Aorta (tissue), 5 donors: ENCODE measurements at regions not wholly inside any gene's neighbourhood (a gene's known extent, or its start where the extent isn't known, plus 50 kb on each side); places are given as distances from the start of the nearest gene placed in this dataset.

Experiments used
- ATAC-seq: fragments of 200-7000 bp; cut with Tn5 transposase; one replicate; pipeline ENCODE4 v1.9.1; 2022; ENCODE audit warnings: moderate library complexity; ENCODE audit not compliant: low FRiP score
- DNase-seq, 2 donors: peaks; one replicate each; pipeline ENCODE4 v3.0.0-alpha.2; 2020
- H3K27ac ChIP-seq, 2 donors: one replicate each; pipeline ENCODE4 v1.5.1; 2013; ENCODE audit warnings: low read length in 2 of 2, mild to moderate bottlenecking in 2 of 2, moderate library complexity in 2 of 2, control low read depth in 1 of 2, inconsistent platforms in 1 of 2, low read depth in 1 of 2
- H3K27me3 ChIP-seq, 2 donors: one replicate each; pipeline ENCODE4 v1.6.1; 2013; ENCODE audit warnings: control low read depth in 1 of 2, low read length in 1 of 2, mild to moderate bottlenecking in 1 of 2, moderate library complexity in 1 of 2; ENCODE audit not compliant: insufficient read depth in 2 of 2, control insufficient read depth in 1 of 2
- H3K36me3 ChIP-seq, 2 donors: one replicate each; pipeline ENCODE4 v1.6.1; 2013; ENCODE audit warnings: control low read depth in 1 of 2, low read length in 1 of 2, mild to moderate bottlenecking in 1 of 2; ENCODE audit not compliant: insufficient read depth in 2 of 2, control insufficient read depth in 1 of 2
- H3K4me1 ChIP-seq, 2 donors: one replicate each; pipeline ENCODE4 v1.6.1; 2013; ENCODE audit warnings: low read length in 2 of 2, control low read depth in 1 of 2, mild to moderate bottlenecking in 1 of 2, moderate library complexity in 1 of 2; ENCODE audit not compliant: insufficient read depth in 2 of 2, control insufficient read depth in 1 of 2
- H3K4me3 ChIP-seq, 2 donors: one replicate each; pipeline ENCODE4 v1.5.1; 2013; ENCODE audit warnings: low read length in 2 of 2, control low read depth in 1 of 2, mild to moderate bottlenecking in 1 of 2
- H3K9me3 ChIP-seq: one replicate; pipeline ENCODE4 v1.6.1; 2013; ENCODE audit warnings: mild to moderate bottlenecking, low read length; ENCODE audit not compliant: control insufficient read depth
- WGBS, 2 donors: extraction: QIAGEN DNeasy Blood & Tissue Kit; methylation state at CpG; one replicate each; pipeline ENCODE4 v1.1.7; 2013; 5-methylcytosine and 5-hydroxymethylcytosine counted together
- intact Hi-C, 2 donors: fragments of 100-400 bp; cut with DNase I; formaldehyde crosslinking; loops; one replicate each; pipeline versions ENCODE4 v1.14.2 to v1.15.0; 2022
- donor health status: healthy with polysubstance abuse.
- donor health status: Bipolar disorder and iron deficiency.
- donor health status: DM: no; HTN: no; CAD: no.
- donor health status: DM: no; HTN: no; CAD: no.
- donor health status: DM: yes; HTN: yes; CAD: no.

GRCh38 chr3:194212845-194213331, 76.9 kb downstream of the HES1 start:
- DNase-seq (no peak), ATAC-seq (no peak)
- intact Hi-C loops, result no loop called here
- Histone ChIP-seq H3K4me3 (no peak overlapping the region), H3K4me1 (no peaks in the 10 kb centered on the region), H3K27me3 (no peaks in the 10 kb centered on the region), H3K27ac (no peak overlapping the region), H3K9me3 (no peaks in the 10 kb centered on the region), H3K36me3 (no peaks in the 10 kb centered on the region)
- 65% methylated on average over 10 of the region's 10 CpGs for WGBS, 2 donors

GRCh38 chr3:194215392-194215791, 79.4 kb downstream of the HES1 start:
- Histone ChIP-seq H3K36me3 (no peaks in the 10 kb centered on the region), H3K4me1 (no peaks in the 10 kb centered on the region), H3K27ac (no peak overlapping the region), H3K27me3 (no peaks in the 10 kb centered on the region), H3K9me3 (no peaks in the 10 kb centered on the region), H3K4me3 (no peak overlapping the region)
- intact Hi-C loops, result no loop called here
- DNase-seq, result no peak
- 76 to 77% methylated on average over 6 of the region's 6 CpGs for WGBS, 2 donors
- ATAC-seq, result no peak

GRCh38 chr3:194218646-194219453, 82.9 kb downstream of the HES1 start:
- no peak for ATAC-seq

GRCh38 chr3:194219826-194220410, 84.0 kb downstream of the HES1 start:
- intact Hi-C loops, result no loop called here
- 84 to 86% methylated on average over 10 of the region's 10 CpGs for WGBS, 2 donors
- DNase-seq, result no peak
- Histone ChIP-seq H3K36me3 (no peaks in the 10 kb centered on the region), H3K27ac (no peak overlapping the region), H3K4me1 (no peaks in the 10 kb centered on the region), H3K9me3 (no peaks in the 10 kb centered on the region), H3K27me3 (no peaks in the 10 kb centered on the region), H3K4me3 (no peak overlapping the region)
- no peak for ATAC-seq

More at GRCh38 chr3:194218646-194219453, 82.9 kb downstream of the HES1 start:
- Histone ChIP-seq H3K27ac (no peak overlapping the region), H3K9me3 (no peaks in the 10 kb centered on the region), H3K4me1 (no peaks in the 10 kb centered on the region), H3K36me3 (no peaks in the 10 kb centered on the region), H3K27me3 (no peaks in the 10 kb centered on the region), H3K4me3 (no peak overlapping the region)
- no peak for DNase-seq
- WGBS, 2 donors, result 91 to 92% methylated on average over 13 of the region's 13 CpGs
- intact Hi-C loops, result no loop called here

- intact Hi-C loops, result no loop called here
- 95 to 97% methylated on average over 8 of the region's 8 CpGs for WGBS, 2 donors
- no peaks in the 10 kb centered on the region for H3K27me3 ChIP-seq
- no peaks in the 10 kb centered on the region for H3K36me3 ChIP-seq
- H3K4me1 ChIP-seq, result no peaks in the 10 kb centered on the region
- no peaks in the 10 kb centered on the region for H3K9me3 ChIP-seq
- no peak overlapping the region for H3K4me3 ChIP-seq
- no peak overlapping the region for H3K27ac ChIP-seq
- ATAC-seq (no peak), DNase-seq (no peak)
Measured at GRCh38 chr3:194220901-194221326, 85.0 kb downstream of the HES1 start.

GRCh38 chr3:194221336-194221735, 85.4 kb downstream of the HES1 start:
- ATAC-seq (no peak), DNase-seq (no peak)
- no peak overlapping the region for H3K27ac ChIP-seq
- H3K4me1 ChIP-seq, result no peaks in the 10 kb centered on the region
- no peaks in the 10 kb centered on the region for H3K9me3 ChIP-seq
- H3K27me3 ChIP-seq, result no peaks in the 10 kb centered on the region
- intact Hi-C loops, result no loop called here
- 89 to 93% methylated on average over 4 of the region's 4 CpGs for WGBS, 2 donors
- H3K4me3 ChIP-seq, result no peak overlapping the region
- H3K36me3 ChIP-seq, result no peaks in the 10 kb centered on the region

GRCh38 chr3:194223951-194224350, 88.0 kb downstream of the HES1 start:
- intact Hi-C loops, result no loop called here
- WGBS, 2 donors, result 90 to 93% methylated on average over 4 of the region's 4 CpGs

GRCh38 chr3:194224471-194225417, 88.8 kb downstream of the HES1 start:
- no peak overlapping the region for H3K27ac ChIP-seq
- DNase-seq (no peak), ATAC-seq (no peak)
- H3K4me3 ChIP-seq, result no peak overlapping the region
- 81 to 83% methylated on average over 20 of the region's 20 CpGs for WGBS, 2 donors
- no peaks in the 10 kb centered on the region for H3K4me1 ChIP-seq
- intact Hi-C loops, result no loop called here
- H3K9me3 ChIP-seq, result no peaks in the 10 kb centered on the region
- H3K36me3 ChIP-seq, result no peaks in the 10 kb centered on the region
- H3K27me3 ChIP-seq, result no peaks in the 10 kb centered on the region

More at GRCh38 chr3:194223951-194224350, 88.0 kb downstream of the HES1 start:
- ATAC-seq (no peak), DNase-seq (no peak)
- H3K27ac ChIP-seq, result no peak overlapping the region
- H3K27me3 ChIP-seq, result no peaks in the 10 kb centered on the region
- no peaks in the 10 kb centered on the region for H3K36me3 ChIP-seq
- H3K4me1 ChIP-seq, result no peaks in the 10 kb centered on the region
- H3K9me3 ChIP-seq, result no peaks in the 10 kb centered on the region
- H3K4me3 ChIP-seq, result no peak overlapping the region
